Astrocyte of the spinal cord (primary cell): ENCODE measurements at regions not wholly inside any gene's neighbourhood (a gene's known extent, or its start where the extent isn't known, plus 50 kb on each side); places are given as distances from the start of the nearest gene placed in this dataset.
"Not testable (repeated sequence)": the region's sequence is repeated elsewhere in the genome, so short reads cannot be mapped to it uniquely, and the experiment has no call there.

Source experiments
- DNase-seq: peaks from one replicate; pipeline ENCODE4 v3.0.0; 2011; ENCODE audit warnings: low read depth, low spot score
- H3K4me3 ChIP-seq: 2 replicates; pipeline ENCODE4 v1.5.1; 2011; ENCODE audit warnings: low read depth, mild to moderate bottlenecking, low read length, moderate library complexity
- in situ Hi-C: cut with HindIII; loops from 2 replicates; pipeline ENCODE4 v1.10.0; 2017; ENCODE audit warnings: low sequenced_read_pairs
- TF ChIP-seq, protein P1 (sequence below): IDR thresholded peaks from 2 replicates; pipeline ENCODE4 v1.5.1; 2012; ENCODE audit warnings: low read depth, mild to moderate bottlenecking, low read length, inconsistent platforms

- no peak for DNase-seq
- in situ Hi-C loops = no loop called here
- H3K4me3 ChIP-seq = no peak overlapping the region
- TF ChIP-seq, protein P1, sequence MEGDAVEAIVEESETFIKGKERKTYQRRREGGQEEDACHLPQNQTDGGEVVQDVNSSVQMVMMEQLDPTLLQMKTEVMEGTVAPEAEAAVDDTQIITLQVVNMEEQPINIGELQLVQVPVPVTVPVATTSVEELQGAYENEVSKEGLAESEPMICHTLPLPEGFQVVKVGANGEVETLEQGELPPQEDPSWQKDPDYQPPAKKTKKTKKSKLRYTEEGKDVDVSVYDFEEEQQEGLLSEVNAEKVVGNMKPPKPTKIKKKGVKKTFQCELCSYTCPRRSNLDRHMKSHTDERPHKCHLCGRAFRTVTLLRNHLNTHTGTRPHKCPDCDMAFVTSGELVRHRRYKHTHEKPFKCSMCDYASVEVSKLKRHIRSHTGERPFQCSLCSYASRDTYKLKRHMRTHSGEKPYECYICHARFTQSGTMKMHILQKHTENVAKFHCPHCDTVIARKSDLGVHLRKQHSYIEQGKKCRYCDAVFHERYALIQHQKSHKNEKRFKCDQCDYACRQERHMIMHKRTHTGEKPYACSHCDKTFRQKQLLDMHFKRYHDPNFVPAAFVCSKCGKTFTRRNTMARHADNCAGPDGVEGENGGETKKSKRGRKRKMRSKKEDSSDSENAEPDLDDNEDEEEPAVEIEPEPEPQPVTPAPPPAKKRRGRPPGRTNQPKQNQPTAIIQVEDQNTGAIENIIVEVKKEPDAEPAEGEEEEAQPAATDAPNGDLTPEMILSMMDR = no peak
Observed at GRCh38 chr2:138081225-138082073, 117.2 kb downstream of the HNMT start.

GRCh38 chr2:138084206-138084605 is 119.9 kb downstream of the HNMT start:
- DNase-seq = no peak
- H3K4me3 ChIP-seq = no peak overlapping the region
- TF ChIP-seq, protein P1 = no peak
- in situ Hi-C loops = no loop called here

DNA sequence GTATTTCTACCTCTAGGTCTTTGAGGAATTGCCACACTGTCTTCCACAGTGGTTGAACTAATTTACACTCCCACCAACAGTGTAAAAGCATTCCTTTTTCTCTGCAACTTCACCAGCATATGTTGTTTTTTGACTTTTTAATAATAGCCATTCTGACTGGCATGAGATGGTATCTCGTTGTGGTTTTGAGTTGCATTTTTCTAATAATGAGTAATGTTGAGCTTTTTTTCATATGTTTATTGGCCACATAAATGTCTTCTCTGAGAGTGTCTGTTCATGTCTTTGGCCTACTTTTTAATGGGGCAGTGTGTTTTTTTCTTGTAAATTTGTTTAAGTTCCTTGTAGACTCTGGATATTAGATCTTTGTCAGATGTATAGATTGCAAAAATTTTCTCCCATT is 121.2 kb downstream of the HNMT start:
- in situ Hi-C loops, H3K4me3 ChIP-seq: not testable (repeated sequence)
- DNase-seq = peak; percentile 22

- peak; percentile 41 for DNase-seq
- in situ Hi-C loops = no loop called here
- TF ChIP-seq, protein P1 = no peak
- H3K4me3 ChIP-seq = no peak overlapping the region
Observed at GRCh38 chr2:138086576-138086975, 122.3 kb downstream of the HNMT start.

DNA sequence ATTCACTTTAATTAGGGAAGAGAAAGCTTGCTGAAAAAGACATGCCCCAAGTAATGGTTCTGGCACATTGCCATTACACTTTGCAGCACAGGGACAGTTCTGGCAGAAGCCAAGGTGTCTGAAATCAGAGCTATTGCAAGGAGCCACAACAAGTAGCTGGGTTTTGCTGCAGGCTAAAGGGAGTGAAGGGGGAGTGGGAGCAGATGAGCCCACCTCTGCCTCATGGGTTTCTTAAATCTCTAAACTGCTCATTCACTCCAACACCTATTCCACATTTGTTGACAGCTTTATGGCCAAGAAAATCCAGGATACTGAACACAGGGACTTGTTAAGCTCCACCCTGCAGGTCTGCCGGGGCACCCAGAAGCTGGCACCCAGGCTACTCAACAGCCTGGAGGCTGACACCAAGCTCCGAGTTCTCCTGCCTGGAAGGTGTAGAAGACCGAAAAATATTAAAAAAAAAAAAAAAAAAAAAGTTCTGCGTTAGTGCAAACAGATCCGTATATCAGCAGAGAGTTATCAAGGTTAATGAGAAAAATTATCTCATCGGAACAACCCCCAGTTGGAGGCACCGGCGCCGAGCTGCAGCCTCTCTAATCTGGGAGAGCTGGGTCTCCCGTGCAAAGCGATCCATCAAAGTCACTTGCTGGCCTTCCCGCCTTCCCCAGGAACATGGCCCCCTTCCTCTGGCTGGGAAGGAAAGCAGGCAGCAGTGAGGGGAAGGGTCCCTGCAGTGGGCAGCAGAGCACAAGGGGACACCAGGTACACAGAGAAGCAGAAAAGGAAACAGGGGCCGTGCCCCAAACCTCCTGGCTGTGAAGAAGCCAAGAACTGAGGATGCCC is 123.7 kb downstream of the HNMT start:
- no peak overlapping the region for H3K4me3 ChIP-seq
- TF ChIP-seq, protein P1 = no peak
- in situ Hi-C loops = no loop called here
- no peak for DNase-seq

DNA sequence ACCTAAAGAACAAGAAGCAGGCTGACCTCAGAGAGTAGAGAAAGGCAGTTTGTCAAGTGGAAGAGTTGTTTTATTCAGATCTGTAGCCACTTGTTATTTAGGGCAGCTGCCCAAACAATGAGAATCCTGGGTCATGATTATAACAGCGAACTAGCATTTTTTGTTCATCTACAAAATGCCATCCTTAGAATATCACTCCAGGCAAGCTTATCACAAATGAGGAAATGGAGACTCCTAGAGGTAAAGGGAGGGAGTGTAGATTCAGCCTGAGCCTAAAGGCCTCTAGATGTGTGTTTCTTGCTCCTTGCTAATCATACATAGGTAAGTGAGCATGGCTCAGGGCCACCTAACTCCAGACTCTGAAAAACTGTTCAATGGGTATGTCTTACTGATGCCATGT is 126.1 kb downstream of the HNMT start:
- DNase-seq = peak; percentile 64
- TF ChIP-seq, protein P1 = peak; percentile 84
- H3K4me3 ChIP-seq = no peak overlapping the region
- in situ Hi-C loops = no loop called here

- TF ChIP-seq, protein P1 = no peak
- in situ Hi-C loops = no loop called here
- DNase-seq = no peak
- H3K4me3 ChIP-seq = no peak overlapping the region
Observed at GRCh38 chr2:138093455-138093854, 129.2 kb downstream of the HNMT start.
